GM21786 (cell line): ENCODE measurements at regions not wholly inside any gene's neighbourhood (a gene's known extent, or its start where the extent isn't known, plus 50 kb on each side); places are given as distances from the start of the nearest gene placed in this dataset.

Experiments used
- ATAC-seq: cut with Tn5 transposase; IDR thresholded peaks from one replicate; pipeline ENCODE4 v1.9.1; 2021; ENCODE audit not compliant: unreplicated experiment

DNA sequence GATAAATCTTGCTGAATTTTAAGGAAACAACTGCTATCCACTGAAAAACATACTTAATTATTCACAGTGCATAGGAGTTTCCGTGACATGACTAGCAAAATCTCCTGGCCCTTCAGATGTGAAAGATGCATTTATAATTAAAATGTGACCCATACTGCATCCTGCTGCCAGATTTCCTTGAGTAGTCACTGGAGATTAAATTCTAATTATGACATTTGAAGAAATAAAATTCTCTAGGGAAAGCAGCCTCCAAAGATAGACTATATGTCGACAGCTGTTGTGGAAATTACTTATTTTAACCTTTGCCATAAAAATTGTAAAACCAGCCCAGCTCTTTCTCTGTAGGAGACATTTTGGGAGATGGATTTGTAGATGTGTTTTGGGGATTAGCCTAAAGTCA is 193.6 kb upstream of the SMC2 start:
- no peak for ATAC-seq

DNA sequence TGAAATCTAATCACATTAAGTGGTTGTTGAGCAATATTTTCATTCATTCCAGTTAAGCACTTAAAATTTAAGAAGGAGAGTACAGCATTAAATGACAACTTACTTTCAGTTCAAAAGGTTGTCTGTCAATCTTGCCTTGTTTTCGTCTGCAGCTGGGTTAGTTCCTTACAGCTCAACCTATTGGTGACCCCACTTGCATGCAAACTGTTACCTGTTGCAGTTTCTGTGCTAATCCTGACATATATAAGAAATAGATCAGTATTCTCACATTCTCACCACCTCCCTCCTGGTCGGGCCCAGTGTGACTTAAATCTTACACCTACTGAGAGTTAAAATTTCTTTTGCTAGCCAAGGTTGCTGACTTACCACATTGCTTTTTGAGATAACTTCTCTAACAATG is 191.8 kb upstream of the SMC2 start:
- no peak for ATAC-seq

DNA sequence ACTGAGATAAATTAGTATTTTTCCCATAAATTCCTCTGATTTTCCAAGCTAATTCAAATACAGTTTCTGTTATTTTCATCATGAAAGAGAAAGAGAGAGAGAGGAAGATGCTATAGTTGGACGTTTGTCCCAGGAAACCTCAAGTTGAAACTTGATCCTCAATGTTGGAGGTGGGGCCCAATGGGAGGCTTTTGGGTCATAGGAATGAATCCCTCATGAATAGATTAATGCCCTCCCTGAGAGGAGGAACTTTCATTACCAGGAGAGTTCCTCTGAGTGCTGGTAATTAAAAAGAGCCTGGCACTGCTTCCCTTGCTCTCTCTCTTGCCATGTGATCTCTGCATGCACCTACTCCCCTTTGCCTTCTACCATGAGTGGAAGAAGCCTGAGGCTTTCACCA is 189.9 kb upstream of the SMC2 start:
- ATAC-seq = no peak

DNA sequence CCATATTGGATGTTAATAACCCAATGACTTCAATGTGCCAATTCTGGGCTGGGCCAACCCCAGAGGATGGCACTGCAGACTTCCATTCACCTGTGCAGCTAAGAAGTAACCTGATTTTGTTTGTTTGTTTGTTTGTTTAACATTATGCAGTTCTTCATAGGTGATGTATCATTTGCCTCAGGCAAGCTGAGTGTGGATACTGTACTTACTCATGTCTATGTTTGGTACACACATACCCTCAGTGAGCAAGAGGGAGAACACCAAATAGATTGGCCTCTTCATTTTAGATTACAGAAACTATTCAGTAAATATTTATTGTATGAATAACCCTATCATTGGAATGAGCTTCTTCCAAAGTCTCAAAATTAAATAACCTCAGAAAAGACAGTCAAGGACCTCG is 180.2 kb upstream of the SMC2 start:
- ATAC-seq = no peak

DNA sequence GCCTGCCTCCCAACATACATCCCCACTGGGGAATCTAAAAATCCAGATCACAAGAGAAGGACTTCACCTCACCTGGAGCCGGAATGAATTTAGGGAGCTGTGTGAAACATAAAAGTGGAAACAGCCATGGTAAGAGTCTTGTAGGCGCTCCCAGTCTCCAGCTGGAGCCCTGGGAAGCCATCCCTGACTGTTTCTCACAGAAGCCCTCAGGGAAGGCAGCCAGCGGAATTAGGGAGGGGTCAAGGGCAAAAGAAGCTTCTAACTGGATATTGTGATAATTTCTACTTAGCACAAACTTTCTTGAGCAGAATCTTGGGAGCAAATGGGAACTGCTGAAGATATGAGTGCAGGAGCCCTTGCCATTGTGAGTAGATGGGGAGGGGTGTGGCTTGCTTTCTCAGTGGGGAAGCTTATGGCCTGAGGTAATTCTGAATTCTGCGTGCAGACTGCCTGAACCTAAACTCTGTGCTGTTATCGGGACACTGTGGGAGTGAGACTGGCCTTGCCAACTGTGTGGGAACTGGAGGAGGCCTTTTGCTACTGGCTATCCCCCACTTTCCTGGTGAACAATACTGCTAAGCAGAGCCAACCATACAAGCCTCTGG is 174.4 kb upstream of the SMC2 start:
- no peak for ATAC-seq

DNA sequence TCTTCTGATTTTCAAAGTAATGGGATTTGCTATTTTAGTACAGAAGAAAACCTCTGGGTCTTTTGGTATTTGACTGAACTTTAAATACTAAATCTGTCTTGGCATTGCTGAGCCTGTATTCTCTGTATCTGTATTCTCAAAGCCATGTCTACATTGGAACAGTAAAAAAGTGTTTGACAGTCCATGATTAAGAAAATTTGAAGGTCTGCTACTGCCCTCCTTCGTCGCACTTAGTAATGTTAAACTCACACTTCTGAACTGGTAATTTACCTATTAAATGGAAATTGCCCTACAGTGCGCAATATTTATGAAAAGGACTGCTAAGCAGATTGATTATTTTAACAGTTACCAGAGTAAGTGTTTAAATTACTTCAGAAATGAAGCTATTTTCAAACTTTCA is 165.7 kb upstream of the SMC2 start:
- no peak for ATAC-seq

DNA sequence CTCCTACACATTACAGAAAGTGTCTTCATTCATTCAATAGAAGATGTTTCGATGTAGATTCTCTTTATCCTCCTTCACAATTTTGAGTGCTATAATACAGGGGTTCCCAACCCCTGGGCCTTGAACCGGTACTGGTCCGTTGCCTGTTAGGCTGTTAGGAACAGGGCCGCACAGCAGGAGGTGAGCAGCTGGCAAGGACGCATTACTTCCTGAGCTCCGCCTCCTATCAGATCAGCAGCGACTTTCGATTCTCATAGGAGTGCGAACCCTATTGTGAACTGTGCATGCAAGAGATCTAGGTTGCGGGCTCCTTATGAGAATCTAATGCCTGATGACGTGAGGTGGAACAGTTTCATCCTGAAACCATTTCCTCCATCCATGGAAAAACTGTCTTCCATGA is 153.0 kb upstream of the SMC2 start:
- ATAC-seq = no peak

DNA sequence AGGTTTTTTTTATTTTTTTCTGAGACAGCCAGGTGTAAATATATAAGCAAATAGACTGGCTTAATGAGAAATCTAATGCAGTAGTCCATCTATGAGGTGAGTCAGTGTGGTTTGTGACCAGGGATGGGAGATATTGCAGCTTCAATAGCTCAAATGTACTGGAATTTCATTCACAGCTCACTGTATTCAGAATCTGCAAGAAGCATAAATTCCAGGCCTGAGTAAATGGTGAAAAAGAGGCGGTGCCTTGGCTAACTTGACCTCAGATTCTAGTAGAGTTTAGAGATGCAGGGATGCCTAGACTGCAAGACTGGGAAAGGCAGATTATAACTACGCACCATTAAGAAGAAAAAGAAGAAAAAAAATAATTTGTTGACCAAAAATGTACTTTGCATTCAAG is 151.9 kb upstream of the SMC2 start:
- ATAC-seq = no peak

DNA sequence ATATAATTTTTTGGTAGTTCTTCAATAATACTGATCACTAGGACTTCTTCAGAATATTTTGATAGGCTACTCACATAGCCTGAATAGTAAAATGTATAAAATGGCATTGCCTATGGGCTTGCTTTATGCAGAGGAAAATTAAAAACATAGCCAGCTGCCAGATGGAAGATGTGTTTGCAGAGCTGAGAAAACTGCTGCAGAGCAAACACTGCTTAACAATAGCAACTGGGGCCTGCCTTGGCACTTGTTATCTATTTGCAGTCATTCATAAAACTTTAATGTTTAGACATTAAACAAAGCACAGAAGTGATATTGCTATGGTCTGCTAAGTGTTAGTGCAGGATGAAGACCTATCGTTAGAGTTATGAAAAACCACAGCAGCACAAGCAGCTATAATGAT is 151.5 kb upstream of the SMC2 start:
- no peak for ATAC-seq

DNA sequence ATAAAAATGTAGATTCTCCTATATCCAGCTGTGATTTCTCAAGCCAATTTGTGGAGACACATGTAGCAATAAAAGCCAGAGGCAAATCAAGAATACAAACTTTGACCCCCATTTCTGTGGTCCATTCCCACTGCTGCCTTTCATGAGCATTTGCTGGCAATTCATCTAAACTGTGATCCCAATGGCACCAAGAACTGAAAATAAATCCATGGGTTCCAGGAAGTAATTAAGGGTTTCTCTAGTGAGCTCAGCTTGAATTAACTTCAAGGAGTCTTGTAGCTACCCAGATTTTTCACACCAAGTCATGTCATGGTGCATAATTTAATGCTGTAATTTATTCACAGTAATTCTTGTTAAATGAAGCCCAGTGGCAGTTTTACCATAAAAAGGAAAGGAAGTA is 145.0 kb upstream of the SMC2 start:
- no peak for ATAC-seq

DNA sequence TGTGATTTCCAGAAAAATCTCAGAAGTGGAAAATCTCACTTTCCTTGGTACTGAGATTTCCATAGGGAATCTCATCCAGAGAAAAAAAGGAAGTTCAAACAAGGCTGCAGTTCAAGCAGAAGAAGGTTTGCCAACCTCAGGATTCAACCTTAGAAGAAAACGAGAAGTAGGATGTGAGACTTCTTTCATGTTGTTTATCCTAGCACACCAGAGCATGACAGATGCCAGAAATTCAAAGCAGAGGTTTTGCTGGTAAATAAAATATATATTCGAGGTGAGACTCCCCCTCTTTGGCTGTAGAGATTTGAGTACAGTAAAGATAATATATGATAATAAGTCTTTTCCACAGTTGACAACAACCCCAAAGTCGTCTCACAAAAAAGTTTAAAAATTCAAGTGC is 116.9 kb upstream of the SMC2 start:
- ATAC-seq = no peak

DNA sequence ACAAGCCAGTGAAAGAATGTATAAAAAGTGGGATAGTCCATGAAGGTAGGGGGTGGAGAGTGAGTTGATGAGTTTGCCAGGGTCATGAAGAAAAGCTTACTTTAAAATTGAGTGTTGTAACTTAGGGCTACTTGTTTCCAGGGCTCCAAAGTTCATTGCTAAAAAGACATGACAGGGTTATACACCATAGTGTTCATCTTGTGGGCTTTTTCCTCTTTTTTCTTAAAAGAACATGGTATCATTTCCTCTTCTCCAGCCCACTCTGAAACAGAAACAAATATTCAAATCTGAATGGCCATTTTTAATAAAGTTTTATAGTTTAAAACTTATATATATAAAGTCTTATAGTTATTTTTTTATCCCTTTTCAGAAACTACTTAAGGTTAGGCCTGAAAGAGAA is 115.7 kb upstream of the SMC2 start:
- no peak for ATAC-seq

DNA sequence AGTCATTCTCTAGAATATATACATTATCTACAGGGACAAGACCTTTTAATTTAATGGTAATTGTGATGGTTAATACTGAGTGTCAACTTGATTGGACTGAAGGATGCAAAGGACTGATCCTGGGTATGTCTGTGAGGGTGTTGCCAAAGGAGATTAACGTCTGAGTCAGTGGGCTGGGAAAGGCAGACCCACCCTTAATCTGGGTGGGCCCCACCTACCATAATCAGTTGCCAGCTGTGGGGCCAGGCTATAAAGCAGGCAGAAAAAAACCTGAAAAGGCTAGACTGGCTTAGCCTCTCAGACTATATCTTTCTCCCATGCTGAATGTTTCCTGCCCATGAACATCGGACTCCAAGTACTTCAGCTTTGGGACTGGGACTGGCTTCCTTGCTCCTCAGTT is 112.2 kb upstream of the SMC2 start:
- ATAC-seq = no peak

DNA sequence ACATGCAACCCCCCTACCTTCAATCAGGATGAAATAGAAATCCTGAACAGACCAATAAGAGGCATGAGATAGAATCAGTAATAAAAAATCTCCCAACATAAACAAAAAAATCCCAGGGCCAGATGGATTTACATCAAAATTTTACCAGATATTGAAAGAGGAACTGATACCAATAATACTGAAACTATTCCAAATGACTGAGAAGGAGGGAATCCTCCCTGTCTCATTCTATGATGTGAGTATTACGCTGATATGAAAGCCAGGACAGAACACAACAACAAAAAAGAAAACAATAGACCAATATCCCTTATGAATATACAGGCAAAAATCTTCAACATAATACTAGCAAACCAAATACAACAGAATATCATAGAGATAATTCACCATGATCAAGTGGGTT is 109.0 kb upstream of the SMC2 start:
- no peak for ATAC-seq

DNA sequence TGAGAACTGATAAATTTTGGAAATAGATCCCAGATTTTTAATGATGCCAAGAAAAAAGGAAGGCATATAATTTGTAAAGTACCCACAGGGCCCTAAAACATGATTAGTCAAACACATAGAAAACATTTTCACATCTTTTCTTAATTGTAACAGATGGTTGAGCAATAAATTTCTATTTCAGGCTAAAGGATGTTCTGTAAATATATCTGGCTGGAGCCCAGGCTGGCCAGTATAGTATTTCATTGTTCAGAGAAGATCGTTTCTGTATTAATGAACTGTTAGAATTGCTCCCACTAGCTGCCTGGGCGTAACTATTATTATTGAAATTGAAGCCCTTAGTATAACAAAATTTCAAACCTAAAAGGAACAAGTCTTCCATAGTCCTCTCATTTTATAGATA is 105.3 kb upstream of the SMC2 start:
- ATAC-seq = no peak

DNA sequence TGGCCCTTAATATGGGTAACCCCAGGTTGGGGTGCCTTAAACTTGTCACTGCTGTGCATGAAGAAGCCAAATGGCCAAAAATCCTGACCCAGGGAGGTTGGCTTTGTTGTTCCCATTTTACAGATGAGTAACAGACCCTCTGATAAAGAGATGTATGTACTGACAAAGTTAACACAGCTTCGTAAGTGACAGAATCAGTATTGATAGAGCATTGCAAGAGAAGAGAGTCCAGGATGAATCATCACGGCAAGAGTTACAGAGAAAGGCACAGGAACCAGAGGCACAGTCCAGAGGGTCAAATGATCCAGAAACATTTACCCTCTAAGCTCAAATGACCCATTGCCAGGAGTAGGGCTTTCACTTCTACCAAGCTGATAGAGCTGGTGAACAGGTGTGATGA is 103.8 kb upstream of the SMC2 start:
- ATAC-seq = no peak

DNA sequence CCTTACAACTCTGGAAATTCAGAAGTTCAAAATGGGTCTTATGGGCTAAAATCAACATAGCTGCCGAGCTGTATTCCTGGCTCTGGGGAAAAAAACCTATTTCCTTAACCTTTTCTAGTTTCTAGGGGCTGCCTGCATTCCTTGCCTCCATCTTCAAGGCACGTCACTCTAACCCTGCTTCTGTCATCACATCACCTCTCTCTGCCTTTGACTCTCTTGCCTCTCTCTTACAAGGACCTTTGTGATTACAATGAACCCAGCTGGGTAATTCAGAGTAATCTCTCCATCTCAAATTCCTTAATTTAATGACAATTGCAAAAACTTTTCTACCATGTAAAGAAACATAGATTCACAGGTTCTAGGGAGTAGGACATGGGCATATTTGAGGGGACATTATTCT is 103.1 kb upstream of the SMC2 start:
- no peak for ATAC-seq

DNA sequence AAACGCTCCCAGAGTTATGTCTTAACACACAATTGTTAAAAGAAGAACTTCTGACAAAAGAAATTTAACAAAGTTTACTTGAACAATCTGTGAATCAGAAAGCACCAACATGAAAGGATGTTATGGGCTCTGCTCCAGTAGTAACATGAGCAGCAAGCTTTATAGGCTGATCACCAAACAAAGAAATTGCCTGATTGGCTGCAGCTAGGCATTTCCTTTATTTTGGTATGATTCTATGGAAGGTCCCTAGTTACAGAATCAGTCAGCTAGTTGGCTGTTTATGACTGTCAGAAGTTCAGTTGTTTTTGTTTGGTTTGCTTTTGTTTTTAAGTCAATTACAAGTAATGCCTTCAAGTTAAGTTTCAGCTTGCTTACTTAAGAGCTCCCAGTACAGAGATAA is 102.4 kb upstream of the SMC2 start:
- ATAC-seq = peak; percentile 63

DNA sequence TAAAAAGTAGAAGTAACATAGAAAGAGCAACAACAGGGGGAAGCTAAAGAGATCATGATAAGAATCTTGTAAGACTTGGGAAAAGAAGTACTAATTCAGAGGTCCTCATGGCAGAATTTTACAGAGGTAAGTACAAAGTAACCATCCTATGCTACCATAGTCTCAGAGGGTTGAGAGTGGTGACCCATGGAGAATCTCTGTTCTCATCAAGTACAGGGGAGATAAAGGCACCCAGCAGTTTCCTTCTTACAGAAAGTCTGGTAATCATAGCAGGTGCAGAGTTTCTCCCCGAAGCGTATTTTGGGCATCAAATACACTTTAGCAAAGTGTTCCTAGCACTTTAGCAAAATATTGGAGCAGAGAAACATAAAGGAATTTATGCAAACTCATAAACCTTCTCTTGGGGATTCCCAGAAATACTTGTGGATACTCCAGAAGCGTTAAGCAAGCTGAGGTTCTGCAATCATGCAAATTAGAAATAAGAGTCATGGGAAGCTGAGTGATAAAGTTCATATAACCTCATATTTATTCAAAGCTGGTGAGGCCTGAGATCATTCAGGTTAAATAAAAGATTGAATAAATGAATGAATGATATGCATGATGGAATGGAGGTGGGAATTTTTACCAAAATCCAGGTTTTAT is 101.0 kb upstream of the SMC2 start:
- no peak for ATAC-seq

DNA sequence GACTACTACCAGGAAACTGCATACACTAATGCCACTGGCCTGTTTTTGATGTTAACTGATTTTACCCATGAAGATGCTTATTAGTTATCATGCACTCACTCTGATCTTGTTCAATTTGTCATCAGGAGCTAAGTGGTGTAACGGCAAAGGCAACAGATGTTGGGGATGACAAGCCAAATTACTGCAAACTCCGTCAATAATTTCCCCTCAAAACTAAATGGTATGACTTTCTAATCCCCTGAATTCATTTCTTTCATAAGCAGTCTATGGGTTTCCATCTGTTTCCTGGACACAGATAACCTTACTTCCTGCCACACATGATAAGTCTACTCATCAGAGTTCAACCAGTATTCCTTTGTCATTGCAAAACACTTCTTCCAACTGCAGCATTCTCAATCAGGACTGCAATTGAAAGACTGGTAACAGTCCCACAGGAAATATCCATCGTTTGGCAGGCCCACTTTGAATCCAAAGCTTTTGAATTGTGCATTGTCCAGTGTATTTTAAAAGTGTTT is 96.2 kb upstream of the SMC2 start:
- ATAC-seq = no peak

DNA sequence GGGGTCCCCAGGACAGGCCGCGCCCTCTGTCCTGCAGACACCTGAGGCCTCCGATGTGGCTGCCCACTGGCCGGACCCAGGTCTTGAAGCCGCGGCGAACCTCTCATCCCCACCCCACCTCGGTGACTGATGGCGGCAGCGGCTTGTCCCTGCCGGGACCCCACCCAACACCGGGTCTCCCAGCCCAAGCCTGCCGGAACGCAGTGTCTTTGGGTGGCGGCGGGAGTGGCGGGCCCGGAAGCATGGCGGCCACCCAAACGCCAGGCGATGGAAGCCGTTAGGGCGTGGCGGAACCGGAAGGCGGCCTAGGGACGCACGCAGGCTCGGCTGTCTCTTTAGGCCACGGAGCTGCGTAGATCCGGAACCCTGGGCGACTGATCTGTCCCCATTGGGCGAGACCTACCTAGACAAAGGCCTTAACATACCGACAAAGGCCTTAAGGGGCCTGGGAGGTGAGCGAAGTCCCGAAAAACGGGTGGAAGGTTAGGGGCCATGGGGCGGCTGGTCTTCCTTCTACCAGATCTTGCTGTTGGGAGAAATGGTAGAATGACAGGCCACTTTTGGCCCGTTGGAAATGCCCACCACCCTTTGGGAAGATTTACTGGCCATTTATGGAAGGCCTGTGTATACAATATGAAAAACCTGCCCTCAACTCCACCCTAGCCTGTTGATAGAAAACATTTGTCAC is 94.6 kb upstream of the SMC2 start:
- no peak for ATAC-seq

DNA sequence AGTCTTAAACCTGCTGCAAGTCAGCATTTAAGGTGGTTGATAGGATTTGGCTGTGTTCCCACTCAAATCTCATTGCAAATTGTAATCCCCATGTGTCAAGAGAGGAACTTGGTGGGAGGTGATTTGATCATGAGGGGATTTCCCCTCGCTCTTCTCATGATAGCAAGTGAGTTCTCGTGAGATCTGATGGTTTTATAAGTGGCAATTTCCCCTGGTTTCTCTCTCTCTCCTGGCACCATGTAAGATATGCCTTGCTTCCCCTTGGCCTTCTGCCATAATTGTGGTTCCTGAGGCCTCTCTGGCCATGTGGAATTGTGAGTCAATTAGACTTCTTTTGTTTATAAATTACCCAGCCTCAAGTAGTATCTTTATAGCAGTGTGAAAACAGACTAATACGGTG is 84.3 kb upstream of the SMC2 start:
- ATAC-seq = no peak

DNA sequence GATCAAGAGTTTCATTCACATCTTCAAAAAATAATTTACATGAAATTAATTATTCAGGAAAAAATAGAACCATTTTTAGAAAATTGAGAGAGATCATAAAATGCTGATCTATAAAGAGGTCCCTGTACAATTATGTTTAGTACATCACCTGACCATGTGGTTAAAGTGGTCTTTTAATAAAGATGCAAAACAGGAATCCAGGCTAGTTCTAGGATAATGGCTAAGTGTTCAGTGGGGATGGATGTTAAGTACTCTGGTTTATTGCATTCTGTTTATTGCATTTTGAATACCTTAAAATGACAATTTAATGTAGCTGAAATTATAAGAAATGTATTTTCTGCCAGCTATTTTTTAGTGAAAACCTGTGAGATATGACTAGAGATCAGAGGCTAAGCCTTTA is 72.0 kb upstream of the SMC2 start:
- no peak for ATAC-seq
